ENCODE measurements at regions not wholly inside any gene's neighbourhood (a gene's known extent, or its start where the extent isn't known, plus 50 kb on each side); places are given as distances from the start of the nearest gene placed in this dataset.

DNA sequence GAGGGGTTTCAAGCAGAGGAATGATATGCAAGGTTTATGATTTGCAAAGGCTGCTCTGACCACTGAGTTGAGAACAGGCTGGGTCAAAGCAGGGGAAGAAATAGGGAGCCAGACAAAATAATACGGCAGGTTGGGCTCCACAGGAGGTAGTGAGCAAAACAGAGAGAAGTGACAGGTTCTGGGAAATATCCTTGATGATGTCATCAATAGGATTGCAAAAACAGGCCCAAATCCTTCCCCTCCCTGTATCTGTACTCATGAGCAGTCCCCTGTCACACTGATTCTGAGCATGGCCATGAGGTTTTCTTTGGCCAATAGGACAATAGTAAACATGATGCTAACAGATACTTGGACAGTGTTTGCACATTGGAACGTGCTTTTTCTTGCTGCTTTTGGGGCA, 471.8 kb upstream of the BRINP1 start:
- no peak for TF ChIP-seq CTCF (IDR thresholded peaks at IDR 0.05)
- TF ChIP-seq POLR2AphosphoS5 (IDR thresholded peaks at IDR 0.05; ENCODE audit: insufficient read depth in 1 of 2, low read depth in 1 of 2): no peak
